ENCODE measurements at regions not wholly inside any gene's neighbourhood (a gene's known extent, or its start where the extent isn't known, plus 50 kb on each side); places are given as distances from the start of the nearest gene placed in this dataset.
"Not testable (repeated sequence)": the region's sequence is repeated elsewhere in the genome, so short reads cannot be mapped to it uniquely, and the experiment has no call there.

- no peak for DNase-seq
Observed at GRCh38 chr4:104330125-104330905, 164.4 kb downstream of the CXXC4 start.

- not testable (repeated sequence) for DNase-seq
Observed at GRCh38 chr4:104326991-104327694, 167.6 kb downstream of the CXXC4 start.

GRCh38 chr4:104302731-104303130 lies 192.0 kb downstream of the CXXC4 start:
- DNase-seq: peak in 2 of 58 donors; percentile 1 to 60

GRCh38 chr4:104294811-104295210 lies 199.9 kb downstream of the CXXC4 start:
- DNase-seq: no peak

GRCh38 chr4:104286867-104287266 lies 207.8 kb downstream of the CXXC4 start:
- no peak for DNase-seq

GRCh38 chr4:104283303-104283702 lies 211.4 kb downstream of the CXXC4 start:
- DNase-seq: no peak

- peak in 2 of 58 donors; percentile 2 to 59 for DNase-seq
Observed at GRCh38 chr4:104279744-104280143, 214.9 kb downstream of the CXXC4 start.

GRCh38 chr4:104272966-104273365 lies 221.7 kb downstream of the CXXC4 start:
- DNase-seq: no peak

- not testable (repeated sequence) for DNase-seq
Observed at GRCh38 chr4:104269603-104270002, 225.1 kb downstream of the CXXC4 start.

- DNase-seq: no peak
Observed at GRCh38 chr4:104263100-104263499, 231.6 kb downstream of the CXXC4 start.

- no peak for DNase-seq
Observed at GRCh38 chr4:104262678-104263077, 232.0 kb downstream of the CXXC4 start.

GRCh38 chr4:104248726-104249125 lies 246.0 kb downstream of the CXXC4 start:
- no peak for DNase-seq

GRCh38 chr4:104235967-104236366 lies 258.7 kb downstream of the CXXC4 start:
- no peak for DNase-seq

GRCh38 chr4:104217526-104217925 lies 277.2 kb downstream of the CXXC4 start:
- no peak for DNase-seq

GRCh38 chr4:104211657-104212056 lies 283.0 kb downstream of the CXXC4 start:
- no peak for DNase-seq

- DNase-seq: no peak
Observed at GRCh38 chr4:104210420-104210819, 284.3 kb downstream of the CXXC4 start.

GRCh38 chr4:104206784-104207183 lies 287.9 kb downstream of the CXXC4 start:
- no peak for DNase-seq

GRCh38 chr4:104205116-104205515 lies 289.6 kb downstream of the CXXC4 start:
- DNase-seq: no peak

GRCh38 chr4:104188301-104188700 lies 306.4 kb downstream of the CXXC4 start:
- no peak for DNase-seq

GRCh38 chr4:104169437-104169836 lies 325.3 kb downstream of the CXXC4 start:
- DNase-seq: no peak

- no peak for DNase-seq
Observed at GRCh38 chr4:104166749-104167148, 327.9 kb downstream of the CXXC4 start.

- no peak for DNase-seq
Observed at GRCh38 chr4:104163820-104164219, 330.9 kb downstream of the CXXC4 start.

- DNase-seq: no peak
Observed at GRCh38 chr4:104146048-104146447, 348.6 kb downstream of the CXXC4 start.
